Neural progenitor cell (in vitro differentiated cells): ENCODE measurements at regions not wholly inside any gene's neighbourhood (a gene's known extent, or its start where the extent isn't known, plus 50 kb on each side); places are given as distances from the start of the nearest gene placed in this dataset.

Experiments
- DNase-seq: peaks from one replicate; pipeline ENCODE4 v3.0.0-alpha.2; 2016; ENCODE audit warnings: low spot score
- H2AFZ ChIP-seq: fragments of 200-600 bp; sonication (generic); replicated peaks from 2 replicates; pipeline ENCODE4 v1.6.1; 2016; ENCODE audit warnings: antibody characterized with exemption
- H3F3A ChIP-seq: fragments of 200-600 bp; sonication (generic); 2 replicates; pipeline ENCODE4 v1.6.1; 2016; ENCODE audit warnings: antibody characterized with exemption, low read depth
- H3K27ac ChIP-seq: fragments of 200-600 bp; sonication (generic); 2 replicates; pipeline ENCODE4 v1.5.1; 2016; ENCODE audit warnings: mild to moderate bottlenecking
- H3K27me3 ChIP-seq: fragments of 200-600 bp; sonication (generic); 2 replicates; pipeline ENCODE4 v1.6.1; 2016; ENCODE audit warnings: mild to moderate bottlenecking, moderate library complexity
- H3K36me3 ChIP-seq: fragments of 200-600 bp; sonication (generic); 2 replicates; pipeline ENCODE4 v1.5.1; 2016
- H3K4me1 ChIP-seq: fragments of 200-600 bp; sonication (generic); 2 replicates; pipeline ENCODE4 v1.6.1; 2016; ENCODE audit warnings: mixed run types
- H3K4me2 ChIP-seq: fragments of 200-600 bp; sonication (generic); 2 replicates; pipeline ENCODE4 v1.6.1; 2016
- H3K4me3 ChIP-seq: fragments of 200-600 bp; sonication (generic); 2 replicates; pipeline ENCODE4 v1.5.1; 2016
- H3K79me2 ChIP-seq: fragments of 200-600 bp; sonication (generic); 2 replicates; pipeline ENCODE4 v1.6.1; 2016; ENCODE audit warnings: low read depth
- H3K9ac ChIP-seq: fragments of 200-600 bp; sonication (generic); 2 replicates; pipeline ENCODE4 v1.6.1; 2016
- H3K9me3 ChIP-seq: fragments of 200-600 bp; sonication (generic); 2 replicates; pipeline ENCODE4 v1.5.1; 2016; ENCODE audit warnings: low read depth
- H4K20me1 ChIP-seq: fragments of 200-600 bp; sonication (generic); 2 replicates; pipeline ENCODE4 v1.6.1; 2016; ENCODE audit warnings: low read depth
- H3K27ac Mint-ChIP-seq: 3 replicates; pipeline ENCODE4 v1.8.0; 2021; ENCODE audit warnings: mixed read lengths
- H3K27me3 Mint-ChIP-seq: 2 replicates; pipeline ENCODE4 v1.8.0; 2022; ENCODE audit warnings: low read depth, mild to moderate bottlenecking, inconsistent platforms, moderate library complexity, mixed read lengths; ENCODE audit not compliant: insufficient read depth
- H3K36me3 Mint-ChIP-seq: 3 replicates; pipeline ENCODE4 v1.8.0; 2021; ENCODE audit warnings: mixed read lengths
- H3K4me1 Mint-ChIP-seq: 3 replicates; pipeline ENCODE4 v1.8.0; 2021; ENCODE audit warnings: mixed read lengths
- H3K4me3 Mint-ChIP-seq: 3 replicates; pipeline ENCODE4 v1.8.0; 2021; ENCODE audit warnings: mild to moderate bottlenecking, moderate library complexity, mixed read lengths
- H3K9me3 Mint-ChIP-seq: 3 replicates; pipeline ENCODE4 v1.8.0; 2020; ENCODE audit warnings: mixed read lengths
- CTCF ChIP-seq: fragments of 200-600 bp; sonication (generic); IDR thresholded peaks from 2 replicates; pipeline ENCODE4 v1.5.1; 2017; ENCODE audit warnings: antibody characterized with exemption, mild to moderate bottlenecking
- EZH2 ChIP-seq: fragments of 200-600 bp; sonication (generic); IDR thresholded peaks from 2 replicates; pipeline ENCODE4 v1.6.1; 2017; ENCODE audit warnings: antibody characterized with exemption, mild to moderate bottlenecking, moderate library complexity
- EZH2phosphoT487 ChIP-seq: fragments of 200-600 bp; sonication (generic); IDR thresholded peaks from 2 replicates; pipeline ENCODE4 v1.6.1; 2017; ENCODE audit warnings: antibody characterized with exemption

GRCh38 chr1:184912392-184912791, 61.9 kb downstream of the NIBAN1 start:
- no peaks in the 10 kb centered on the region for H4K20me1 ChIP-seq
- Mint-ChIP-seq H3K27me3 (peaks cover under 1% of the 10 kb centered on the region), H3K27ac (no peak overlapping the region), H3K4me3 (no peak overlapping the region), H3K36me3 (no peaks in the 10 kb centered on the region), H3K4me1 (peaks cover 10% of the 10 kb centered on the region), H3K9me3 (no peaks in the 10 kb centered on the region)
- no peak for DNase-seq
- no peaks in the 10 kb centered on the region for H3K79me2 ChIP-seq
- no peaks in the 10 kb centered on the region for H3K36me3 ChIP-seq
- H3K4me3 ChIP-seq, result no peak overlapping the region
- H3K9ac ChIP-seq, result no peak overlapping the region
- H3K9me3 ChIP-seq, result no peaks in the 10 kb centered on the region
- no peaks in the 10 kb centered on the region for H3K4me1 ChIP-seq
- H2AFZ ChIP-seq, result no peak overlapping the region
- H3F3A ChIP-seq, result no peaks in the 10 kb centered on the region
- TF ChIP-seq CTCF, result no peak
- no peak for TF ChIP-seq EZH2phosphoT487
- no peak for TF ChIP-seq EZH2
- H3K27me3 ChIP-seq, result no peaks in the 10 kb centered on the region
- H3K4me2 ChIP-seq, result no peak overlapping the region
- H3K27ac ChIP-seq, result no peak overlapping the region

GRCh38 chr1:184911830-184912229, 62.5 kb downstream of the NIBAN1 start:
- no peaks in the 10 kb centered on the region for H3K27me3 ChIP-seq
- no peak for TF ChIP-seq EZH2phosphoT487
- no peak for TF ChIP-seq EZH2
- TF ChIP-seq CTCF, result no peak
- no peaks in the 10 kb centered on the region for H4K20me1 ChIP-seq
- H3K36me3 ChIP-seq, result no peaks in the 10 kb centered on the region
- no peak for DNase-seq
- no peak overlapping the region for H3K4me3 ChIP-seq
- no peaks in the 10 kb centered on the region for H3F3A ChIP-seq
- Mint-ChIP-seq H3K4me3 (no peak overlapping the region), H3K9me3 (no peaks in the 10 kb centered on the region), H3K4me1 (peaks cover 10% of the 10 kb centered on the region), H3K27ac (no peak overlapping the region), H3K27me3 (no peaks in the 10 kb centered on the region), H3K36me3 (no peaks in the 10 kb centered on the region)
- H3K4me2 ChIP-seq, result no peak overlapping the region
- no peaks in the 10 kb centered on the region for H3K4me1 ChIP-seq
- H3K9ac ChIP-seq, result no peak overlapping the region
- H3K9me3 ChIP-seq, result no peaks in the 10 kb centered on the region
- no peaks in the 10 kb centered on the region for H3K79me2 ChIP-seq
- no peak overlapping the region for H2AFZ ChIP-seq
- H3K27ac ChIP-seq, result no peak overlapping the region

GRCh38 chr1:184911103-184911745, 63.1 kb downstream of the NIBAN1 start:
- Histone ChIP-seq H4K20me1 (no peaks in the 10 kb centered on the region), H3K27me3 (no peaks in the 10 kb centered on the region), H3K79me2 (no peaks in the 10 kb centered on the region), H3F3A (no peaks in the 10 kb centered on the region), H3K9ac (no peak overlapping the region), H3K4me1 (no peaks in the 10 kb centered on the region), H2AFZ (no peak overlapping the region), H3K36me3 (no peaks in the 10 kb centered on the region), H3K9me3 (no peaks in the 10 kb centered on the region), H3K4me3 (no peak overlapping the region), H3K4me2 (no peak overlapping the region), H3K27ac (no peak overlapping the region)
- H3K9me3 Mint-ChIP-seq, result no peaks in the 10 kb centered on the region
- no peak for DNase-seq
- no peaks in the 10 kb centered on the region for H3K27me3 Mint-ChIP-seq
- no peak overlapping the region for H3K27ac Mint-ChIP-seq
- peaks cover 10% of the 10 kb centered on the region for H3K4me1 Mint-ChIP-seq
- no peaks in the 10 kb centered on the region for H3K36me3 Mint-ChIP-seq
- no peak overlapping the region for H3K4me3 Mint-ChIP-seq
- TF ChIP-seq CTCF, result no peak
